SK-N-SH (cell line): ENCODE measurements at regions not wholly inside any gene's neighbourhood (a gene's known extent, or its start where the extent isn't known, plus 50 kb on each side); places are given as distances from the start of the nearest gene placed in this dataset.

Source experiments
- POLR2AphosphoS5 ChIP-seq: IDR thresholded peaks from 2 replicates; pipeline ENCODE4 v1.6.1; 2012; ENCODE audit warnings: low read depth, low read length
- RFX5 ChIP-seq: IDR thresholded peaks from 2 replicates; pipeline ENCODE4 v1.6.1; 2012; ENCODE audit warnings: mild to moderate bottlenecking, improper control_type of control experiment, low read length
- TF ChIP-seq, protein P1 (sequence below): fragments of 200-600 bp; sonication (generic); IDR thresholded peaks from 2 replicates; pipeline ENCODE4 v1.6.1; 2017; ENCODE audit warnings: antibody characterized with exemption, mild to moderate bottlenecking, moderate library complexity

DNA sequence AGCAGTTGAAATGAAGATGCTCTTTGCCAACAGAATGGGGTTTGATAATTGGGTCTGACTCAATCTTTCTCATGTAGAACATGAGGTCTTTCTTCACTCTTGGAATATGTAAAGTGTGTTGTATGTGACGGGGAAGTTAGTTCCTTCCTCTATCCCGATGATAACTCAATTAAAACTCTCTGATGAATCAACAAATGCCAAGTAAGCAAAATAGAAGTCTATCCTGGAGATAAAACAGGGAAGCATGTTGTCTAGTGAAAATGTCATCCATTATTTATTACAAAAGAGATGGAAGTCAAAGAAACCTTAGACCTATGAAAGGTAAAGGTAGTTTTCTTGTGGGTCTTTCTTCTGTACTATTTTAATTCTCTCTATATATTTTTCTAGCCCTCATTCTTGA lies 274.2 kb upstream of the ARRDC4 start:
- TF ChIP-seq POLR2AphosphoS5 (no peak), RFX5 (no peak)
- TF ChIP-seq, protein P1, sequence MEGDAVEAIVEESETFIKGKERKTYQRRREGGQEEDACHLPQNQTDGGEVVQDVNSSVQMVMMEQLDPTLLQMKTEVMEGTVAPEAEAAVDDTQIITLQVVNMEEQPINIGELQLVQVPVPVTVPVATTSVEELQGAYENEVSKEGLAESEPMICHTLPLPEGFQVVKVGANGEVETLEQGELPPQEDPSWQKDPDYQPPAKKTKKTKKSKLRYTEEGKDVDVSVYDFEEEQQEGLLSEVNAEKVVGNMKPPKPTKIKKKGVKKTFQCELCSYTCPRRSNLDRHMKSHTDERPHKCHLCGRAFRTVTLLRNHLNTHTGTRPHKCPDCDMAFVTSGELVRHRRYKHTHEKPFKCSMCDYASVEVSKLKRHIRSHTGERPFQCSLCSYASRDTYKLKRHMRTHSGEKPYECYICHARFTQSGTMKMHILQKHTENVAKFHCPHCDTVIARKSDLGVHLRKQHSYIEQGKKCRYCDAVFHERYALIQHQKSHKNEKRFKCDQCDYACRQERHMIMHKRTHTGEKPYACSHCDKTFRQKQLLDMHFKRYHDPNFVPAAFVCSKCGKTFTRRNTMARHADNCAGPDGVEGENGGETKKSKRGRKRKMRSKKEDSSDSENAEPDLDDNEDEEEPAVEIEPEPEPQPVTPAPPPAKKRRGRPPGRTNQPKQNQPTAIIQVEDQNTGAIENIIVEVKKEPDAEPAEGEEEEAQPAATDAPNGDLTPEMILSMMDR: no peak
